ENCODE measurements at regions not wholly inside any gene's neighbourhood (a gene's known extent, or its start where the extent isn't known, plus 50 kb on each side); places are given as distances from the start of the nearest gene placed in this dataset.

DNA sequence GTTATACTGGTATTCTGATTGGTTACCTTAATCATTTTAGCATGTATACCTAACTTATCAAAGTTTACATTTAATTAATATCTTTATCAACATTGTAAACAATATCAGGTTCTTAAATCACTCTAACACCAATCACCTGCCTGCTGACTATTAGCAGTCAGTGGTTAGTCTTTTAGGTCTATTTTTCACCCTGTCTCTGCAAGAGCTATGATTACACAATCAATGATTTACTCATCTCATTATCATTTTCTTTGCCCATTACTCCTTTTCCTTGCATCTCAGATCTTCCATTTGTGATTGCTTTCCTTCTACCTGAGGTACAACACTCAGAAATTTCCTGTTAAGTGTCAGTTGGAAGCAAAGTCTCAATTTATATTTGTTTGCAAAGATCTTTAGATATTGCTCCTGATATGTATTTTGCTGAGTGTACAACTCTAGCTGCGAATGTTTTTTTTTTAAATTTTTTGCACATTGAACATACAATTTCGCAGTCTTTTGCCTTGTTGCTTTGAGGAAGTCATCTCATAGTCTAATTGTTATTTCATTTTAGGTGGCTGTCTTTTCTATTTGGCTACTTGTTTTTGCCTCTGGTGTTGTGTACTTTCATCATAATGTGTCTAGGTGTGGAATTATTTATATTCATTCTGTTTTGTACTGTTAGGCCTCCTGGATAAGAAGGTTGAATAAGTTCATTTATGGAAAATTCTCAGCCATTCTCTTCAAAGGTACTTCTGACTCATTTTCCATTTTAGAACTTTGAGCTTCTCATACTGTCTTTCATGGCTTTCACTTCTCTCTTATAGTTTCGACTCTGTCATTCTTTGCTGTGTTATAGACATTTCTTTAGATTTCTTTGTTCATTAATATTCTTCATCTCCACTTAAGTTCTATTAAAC, 104.9 kb upstream of the CEP162 start:
- H3K4me3 ChIP-seq (ENCODE audit: control insufficient read depth, low read depth, low read length) = no peak overlapping the region
- TF ChIP-seq, protein P1, sequence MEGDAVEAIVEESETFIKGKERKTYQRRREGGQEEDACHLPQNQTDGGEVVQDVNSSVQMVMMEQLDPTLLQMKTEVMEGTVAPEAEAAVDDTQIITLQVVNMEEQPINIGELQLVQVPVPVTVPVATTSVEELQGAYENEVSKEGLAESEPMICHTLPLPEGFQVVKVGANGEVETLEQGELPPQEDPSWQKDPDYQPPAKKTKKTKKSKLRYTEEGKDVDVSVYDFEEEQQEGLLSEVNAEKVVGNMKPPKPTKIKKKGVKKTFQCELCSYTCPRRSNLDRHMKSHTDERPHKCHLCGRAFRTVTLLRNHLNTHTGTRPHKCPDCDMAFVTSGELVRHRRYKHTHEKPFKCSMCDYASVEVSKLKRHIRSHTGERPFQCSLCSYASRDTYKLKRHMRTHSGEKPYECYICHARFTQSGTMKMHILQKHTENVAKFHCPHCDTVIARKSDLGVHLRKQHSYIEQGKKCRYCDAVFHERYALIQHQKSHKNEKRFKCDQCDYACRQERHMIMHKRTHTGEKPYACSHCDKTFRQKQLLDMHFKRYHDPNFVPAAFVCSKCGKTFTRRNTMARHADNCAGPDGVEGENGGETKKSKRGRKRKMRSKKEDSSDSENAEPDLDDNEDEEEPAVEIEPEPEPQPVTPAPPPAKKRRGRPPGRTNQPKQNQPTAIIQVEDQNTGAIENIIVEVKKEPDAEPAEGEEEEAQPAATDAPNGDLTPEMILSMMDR (conservative IDR thresholded peaks at IDR 0.05; ENCODE audit: control insufficient read depth, insufficient read depth, low read depth, low read length) = no peak
- DNase-seq (ENCODE audit: low read depth) = no peak

GRCh38 chr6:84330325-84330724, 102.9 kb upstream of the CEP162 start:
- TF ChIP-seq, protein P1 (conservative IDR thresholded peaks at IDR 0.05; ENCODE audit: control insufficient read depth, insufficient read depth, low read depth, low read length) = no peak
- no peak overlapping the region for H3K4me3 ChIP-seq (ENCODE audit: control insufficient read depth, low read depth, low read length)
- DNase-seq (ENCODE audit: low read depth) = no peak

DNA sequence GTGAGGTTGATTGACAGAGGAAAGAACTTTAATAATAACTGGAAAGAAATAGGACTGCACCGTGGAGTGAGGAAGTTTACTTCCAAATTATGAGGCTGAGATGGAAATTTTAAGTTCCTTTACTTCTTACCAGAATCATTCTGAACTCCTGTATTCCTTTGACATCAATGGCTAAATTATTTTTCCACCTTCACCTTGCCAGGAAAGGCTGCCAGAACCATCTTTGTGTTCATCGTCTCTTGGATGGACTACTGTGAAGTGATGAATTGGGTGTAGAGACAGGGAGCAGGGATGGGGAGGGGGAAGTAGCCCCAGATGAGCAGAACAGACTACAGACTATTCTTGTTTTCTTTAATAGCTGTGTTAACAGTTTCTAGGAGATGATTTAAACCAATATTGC, 102.1 kb upstream of the CEP162 start:
- H3K4me3 ChIP-seq (ENCODE audit: control insufficient read depth, low read depth, low read length) = no peak overlapping the region
- TF ChIP-seq, protein P1 (conservative IDR thresholded peaks at IDR 0.05; ENCODE audit: control insufficient read depth, insufficient read depth, low read depth, low read length) = no peak
- DNase-seq (ENCODE audit: low read depth) = no peak

DNA sequence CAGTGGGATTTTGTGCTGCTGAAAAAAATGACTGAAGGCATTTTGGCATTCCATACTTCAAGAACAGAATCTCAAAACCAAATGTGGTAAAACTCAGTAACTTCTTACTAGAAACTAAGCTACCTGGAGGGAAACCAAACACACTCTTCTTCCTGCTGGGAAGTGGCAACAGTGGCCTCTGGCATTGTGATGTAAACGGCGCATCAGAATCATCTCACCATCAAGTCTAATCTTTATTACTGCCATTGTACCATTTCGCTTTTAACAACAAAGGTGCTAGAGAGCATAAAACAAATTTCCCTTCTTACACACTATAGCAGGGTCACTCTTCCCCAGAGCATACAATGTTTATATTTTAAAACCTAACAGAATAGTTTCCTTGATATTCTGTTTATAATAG, 101.6 kb upstream of the CEP162 start:
- TF ChIP-seq, protein P1 (conservative IDR thresholded peaks at IDR 0.05; ENCODE audit: control insufficient read depth, insufficient read depth, low read depth, low read length) = no peak
- no peak for DNase-seq (ENCODE audit: low read depth)

GRCh38 chr6:84317463-84317862, 90.0 kb upstream of the CEP162 start:
- H3K4me3 ChIP-seq (ENCODE audit: control insufficient read depth, low read depth, low read length) = no peak overlapping the region
- no peak for DNase-seq (ENCODE audit: low read depth)
- TF ChIP-seq, protein P1 (conservative IDR thresholded peaks at IDR 0.05; ENCODE audit: control insufficient read depth, insufficient read depth, low read depth, low read length) = no peak

More for the DNA sequence above, 101.6 kb upstream of the CEP162 start:
- no peak overlapping the region for H3K4me3 ChIP-seq (ENCODE audit: control insufficient read depth, low read depth, low read length)

- DNase-seq (ENCODE audit: low read depth) = peak; percentile 17
- TF ChIP-seq, protein P1 (conservative IDR thresholded peaks at IDR 0.05; ENCODE audit: control insufficient read depth, insufficient read depth, low read depth, low read length) = no peak
- no peak overlapping the region for H3K4me3 ChIP-seq (ENCODE audit: control insufficient read depth, low read depth, low read length)
These were observed 87.0 kb upstream of the CEP162 start for GRCh38 chr6:84314377-84314898.

All from fibroblast of mammary gland (primary cell).